ENCODE measurements at regions not wholly inside any gene's neighbourhood (a gene's known extent, or its start where the extent isn't known, plus 50 kb on each side); places are given as distances from the start of the nearest gene placed in this dataset.

- Histone ChIP-seq H3K36me3 (no peaks in the 10 kb centered on the region), H3K4me3 (no peak overlapping the region), H3K27ac (no peak overlapping the region), H3K27me3 (no peaks in the 10 kb centered on the region), H3K4me1 (no peaks in the 10 kb centered on the region), H3K9me3 (no peaks in the 10 kb centered on the region)
- intact Hi-C loops (cut with DNase I) = no loop called here
- TF ChIP-seq CTCF (IDR thresholded peaks at IDR 0.05) = no peak
- ATAC-seq = no peak
- DNase-seq = no peak
These were observed 435.6 kb upstream of the SMIM31 start for GRCh38 chr4:164318350-164318749.

- no peaks in the 10 kb centered on the region for H3K9me3 ChIP-seq
- no peaks in the 10 kb centered on the region for H3K36me3 ChIP-seq
- DNase-seq (no peak), ATAC-seq (no peak)
- H3K4me1 ChIP-seq = no peaks in the 10 kb centered on the region
- no peak overlapping the region for H3K4me3 ChIP-seq
- TF ChIP-seq CTCF (IDR thresholded peaks at IDR 0.05) = no peak
- H3K27me3 ChIP-seq = no peaks in the 10 kb centered on the region
- intact Hi-C loops (cut with DNase I) = no loop called here
- H3K27ac ChIP-seq = no peak overlapping the region
These were observed 434.2 kb upstream of the SMIM31 start for GRCh38 chr4:164319688-164320087.

GRCh38 chr4:164320847-164321246, 433.1 kb upstream of the SMIM31 start:
- no peak for TF ChIP-seq CTCF (IDR thresholded peaks at IDR 0.05)
- no peaks in the 10 kb centered on the region for H3K27me3 ChIP-seq
- no peak for ATAC-seq

GRCh38 chr4:164326056-164326455, 427.9 kb upstream of the SMIM31 start:
- Histone ChIP-seq H3K9me3 (no peaks in the 10 kb centered on the region), H3K4me1 (no peaks in the 10 kb centered on the region), H3K27ac (no peak overlapping the region), H3K36me3 (no peaks in the 10 kb centered on the region), H3K27me3 (no peaks in the 10 kb centered on the region), H3K4me3 (no peak overlapping the region)
- intact Hi-C loops (cut with DNase I) = no loop called here
- no peak for DNase-seq
- no peak for ATAC-seq
- no peak for TF ChIP-seq CTCF (IDR thresholded peaks at IDR 0.05)

More at GRCh38 chr4:164320847-164321246, 433.1 kb upstream of the SMIM31 start:
- Histone ChIP-seq H3K4me3 (no peak overlapping the region), H3K27ac (no peak overlapping the region), H3K9me3 (no peaks in the 10 kb centered on the region), H3K36me3 (no peaks in the 10 kb centered on the region), H3K4me1 (no peaks in the 10 kb centered on the region)
- DNase-seq = no peak
- intact Hi-C loops (cut with DNase I) = no loop called here

- Histone ChIP-seq H3K4me3 (no peak overlapping the region), H3K27me3 (no peaks in the 10 kb centered on the region), H3K4me1 (no peaks in the 10 kb centered on the region), H3K27ac (no peak overlapping the region), H3K36me3 (no peaks in the 10 kb centered on the region), H3K9me3 (peaks cover 0 to 25% of the 10 kb centered on the region in 2 donors)
- DNase-seq (no peak), ATAC-seq (no peak)
- TF ChIP-seq CTCF (IDR thresholded peaks at IDR 0.05) = no peak
- intact Hi-C loops (cut with DNase I) = no loop called here
These were observed 416.5 kb upstream of the SMIM31 start for GRCh38 chr4:164337219-164337944.

Measured in left lung (tissue), 4 donors.